C1 segment of cervical spinal cord (tissue), 14 donors: ENCODE measurements at regions not wholly inside any gene's neighbourhood (a gene's known extent, or its start where the extent isn't known, plus 50 kb on each side); places are given as distances from the start of the nearest gene placed in this dataset.
"Not testable (repeated sequence)": the region's sequence is repeated elsewhere in the genome, so short reads cannot be mapped to it uniquely, and the experiment has no call there.

ENCODE experiments used
- DNase-seq, 14 donors: peaks; one replicate each; lab custom pipeline; 2025; lab: John Stamatoyannopoulos, UW

DNA sequence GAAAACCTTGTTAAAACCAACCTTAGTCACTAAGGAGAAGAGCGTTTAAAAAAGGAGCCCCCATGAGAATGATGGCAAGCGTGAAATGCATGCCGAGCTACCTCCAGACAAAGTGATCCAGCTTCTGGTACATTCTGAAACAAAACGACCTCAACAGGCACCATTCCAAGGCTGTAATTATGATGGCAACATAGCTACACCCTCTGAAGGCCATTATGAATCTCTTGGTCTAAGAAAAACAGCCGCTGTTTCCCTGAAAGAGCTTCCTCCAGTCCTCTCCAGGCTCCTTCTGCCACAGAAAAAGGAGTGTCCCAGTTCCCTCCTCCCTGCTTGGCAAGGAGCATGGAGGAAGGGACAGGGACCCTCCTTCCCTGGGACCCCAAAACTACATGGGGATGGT lies 50.0 kb upstream of the ABLIM1 start:
- no peak for DNase-seq

- DNase-seq = no peak
Measured at GRCh38 chr10:114708717-114709335, 50.8 kb upstream of the ABLIM1 start.

GRCh38 chr10:114709984-114710383 lies 51.9 kb upstream of the ABLIM1 start:
- DNase-seq = no peak

- no peak for DNase-seq
Measured at GRCh38 chr10:114711176-114711868, 53.2 kb upstream of the ABLIM1 start.

GRCh38 chr10:114711869-114712250 lies 53.8 kb upstream of the ABLIM1 start:
- DNase-seq = no peak

DNA sequence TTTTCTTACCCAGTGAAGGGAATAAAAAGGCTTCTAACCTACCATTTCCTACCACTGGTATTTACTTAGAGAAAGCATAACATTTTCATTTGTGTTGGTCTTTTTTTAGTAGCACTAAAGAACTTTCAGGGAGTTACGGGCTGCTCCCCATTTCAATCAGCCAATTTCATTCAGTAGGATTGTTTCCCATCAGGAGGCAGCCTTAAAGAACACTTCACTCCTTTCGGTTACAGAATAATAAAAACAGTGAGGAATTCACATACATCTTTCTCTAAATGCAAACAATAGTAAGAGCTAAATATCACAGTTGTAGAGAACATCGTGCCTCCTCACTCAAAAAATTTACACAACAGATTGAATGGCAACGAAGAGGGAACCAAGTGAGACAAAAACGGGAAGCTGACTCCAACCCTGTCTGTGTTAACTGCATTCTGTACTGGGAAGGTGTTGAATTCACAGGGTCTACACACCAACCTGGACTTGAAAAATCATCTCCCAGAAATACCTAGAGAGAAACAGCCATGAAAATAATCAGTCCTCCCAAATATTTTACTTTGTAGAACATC lies 55.5 kb upstream of the ABLIM1 start:
- peak in 1 of 14 donors; percentile 76 for DNase-seq

GRCh38 chr10:114714281-114714741 lies 56.2 kb upstream of the ABLIM1 start:
- DNase-seq = peak in 6 of 14 donors; percentile 19 to 78 (median 38)

DNA sequence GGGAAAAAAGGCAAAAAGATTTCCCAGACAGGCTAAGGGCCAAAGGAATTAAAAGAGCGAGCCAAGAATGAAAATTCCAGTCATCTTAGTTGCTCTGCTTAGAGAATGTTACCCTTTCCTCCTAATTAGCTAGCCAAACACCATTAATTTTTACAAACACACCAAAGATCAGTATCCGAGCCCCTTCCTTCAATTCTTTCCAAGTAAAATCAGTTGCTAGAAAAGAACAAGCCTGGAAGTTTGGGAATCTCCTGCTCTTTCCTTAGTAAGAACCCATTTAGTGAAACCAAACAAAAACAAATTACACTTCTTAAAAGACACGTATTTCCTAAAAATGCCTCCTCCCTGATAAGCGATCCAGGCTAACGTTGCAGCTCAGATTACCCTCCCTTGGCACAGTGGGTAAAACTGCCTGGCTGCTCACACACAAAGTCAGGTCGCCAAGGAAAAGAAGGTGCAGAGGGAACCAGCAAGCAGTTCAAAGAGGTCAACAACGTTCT lies 57.1 kb upstream of the ABLIM1 start:
- no peak for DNase-seq

- DNase-seq = no peak
Measured at GRCh38 chr10:114716811-114717404, 58.8 kb upstream of the ABLIM1 start.

- DNase-seq = not testable (repeated sequence)
Measured at GRCh38 chr10:114717881-114718280, 59.8 kb upstream of the ABLIM1 start.

GRCh38 chr10:114718374-114718773 lies 60.3 kb upstream of the ABLIM1 start:
- no peak for DNase-seq

- DNase-seq = no peak
Measured at GRCh38 chr10:114719311-114719710, 61.2 kb upstream of the ABLIM1 start.

GRCh38 chr10:114720023-114720422 lies 61.9 kb upstream of the ABLIM1 start:
- DNase-seq = not testable (repeated sequence)

DNA sequence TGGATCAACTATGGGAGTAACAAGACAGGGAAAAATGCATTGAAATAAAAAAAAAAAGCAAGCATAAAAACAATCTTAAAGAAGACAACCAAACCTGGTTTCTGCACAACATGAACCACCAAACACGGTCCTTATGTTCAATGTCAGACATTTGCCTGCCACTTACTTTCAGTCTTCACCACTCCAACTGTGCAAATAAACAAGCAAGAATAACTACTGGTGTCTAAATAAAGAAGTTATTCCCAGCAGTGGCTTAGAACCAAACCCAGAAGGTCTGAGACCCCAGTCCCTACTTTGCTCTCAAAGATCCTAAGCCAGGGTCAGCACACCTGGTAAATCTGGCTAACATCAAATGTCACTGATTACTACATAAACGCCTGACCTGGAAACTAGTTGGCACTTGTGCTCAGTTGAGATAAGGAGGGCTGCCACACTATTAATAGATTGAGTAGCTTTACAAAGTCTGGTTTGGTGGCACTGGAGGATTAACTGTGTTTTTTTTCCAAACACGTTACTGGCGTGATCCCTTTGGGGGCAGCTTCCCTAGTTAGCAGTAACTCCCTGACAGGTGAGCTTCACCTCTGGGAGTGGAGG lies 62.7 kb upstream of the ABLIM1 start:
- DNase-seq = peak in 1 of 14 donors; percentile 60

DNA sequence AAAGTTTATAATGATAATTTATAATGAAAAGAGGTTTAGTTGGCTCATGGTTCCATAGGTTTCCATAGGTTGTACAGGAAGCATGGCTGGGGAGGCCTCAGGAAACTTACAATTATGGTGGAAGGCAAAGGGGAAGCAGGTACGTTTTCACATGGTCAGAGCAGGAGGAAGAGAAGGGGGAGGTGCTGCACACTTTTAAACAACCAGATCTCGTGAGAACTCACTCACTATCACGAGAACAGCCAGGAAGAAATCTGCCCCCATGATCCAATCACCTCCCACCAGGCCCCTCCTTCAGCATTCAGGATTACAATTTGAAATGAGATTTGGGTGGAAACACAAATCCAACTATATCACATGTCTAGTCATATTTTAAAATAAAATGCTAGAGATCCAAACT lies 64.1 kb upstream of the ABLIM1 start:
- DNase-seq = not testable (repeated sequence)

GRCh38 chr10:114723361-114723760 lies 65.3 kb upstream of the ABLIM1 start:
- DNase-seq = no peak

GRCh38 chr10:114723991-114724715 lies 66.1 kb upstream of the ABLIM1 start:
- no peak for DNase-seq

DNA sequence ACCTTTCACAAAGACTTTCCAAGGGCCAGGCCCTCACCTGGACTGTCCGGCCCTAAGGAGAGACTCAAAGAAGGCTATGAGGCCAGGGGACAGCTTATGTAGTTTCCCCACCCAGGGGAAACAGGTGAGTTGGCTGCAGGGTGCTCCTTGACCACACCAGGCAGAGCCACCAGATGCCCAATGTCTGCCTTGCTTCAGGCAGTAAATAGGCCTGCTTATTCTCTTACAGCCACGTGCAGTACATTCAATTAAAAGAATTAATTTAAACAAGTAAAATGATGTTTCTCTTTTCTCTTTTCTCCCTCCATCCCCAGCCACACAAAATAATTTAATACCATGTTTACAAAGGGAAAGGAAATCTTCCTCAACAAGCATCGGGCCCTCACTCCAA lies 66.6 kb upstream of the ABLIM1 start:
- no peak for DNase-seq

GRCh38 chr10:114726820-114727271 lies 68.8 kb upstream of the ABLIM1 start:
- no peak for DNase-seq

DNA sequence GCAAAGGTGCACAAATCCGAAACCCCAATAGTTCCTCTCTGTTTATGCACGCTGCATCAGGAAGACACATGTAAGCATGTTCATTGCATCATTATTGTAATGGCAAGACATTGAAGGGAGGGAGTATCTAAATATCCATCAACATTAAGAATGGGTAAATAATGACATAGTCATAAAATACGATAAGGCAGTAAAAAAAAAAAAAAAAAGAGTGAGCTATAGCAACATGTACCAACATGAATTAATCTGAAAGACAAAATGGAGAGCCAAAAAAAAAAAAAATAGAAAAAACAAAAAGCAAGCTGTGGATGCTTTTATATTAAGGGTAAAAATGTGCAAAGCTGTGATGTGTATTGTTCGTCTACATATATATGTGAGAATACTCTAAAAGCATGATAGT lies 70.2 kb upstream of the ABLIM1 start:
- DNase-seq = no peak

DNA sequence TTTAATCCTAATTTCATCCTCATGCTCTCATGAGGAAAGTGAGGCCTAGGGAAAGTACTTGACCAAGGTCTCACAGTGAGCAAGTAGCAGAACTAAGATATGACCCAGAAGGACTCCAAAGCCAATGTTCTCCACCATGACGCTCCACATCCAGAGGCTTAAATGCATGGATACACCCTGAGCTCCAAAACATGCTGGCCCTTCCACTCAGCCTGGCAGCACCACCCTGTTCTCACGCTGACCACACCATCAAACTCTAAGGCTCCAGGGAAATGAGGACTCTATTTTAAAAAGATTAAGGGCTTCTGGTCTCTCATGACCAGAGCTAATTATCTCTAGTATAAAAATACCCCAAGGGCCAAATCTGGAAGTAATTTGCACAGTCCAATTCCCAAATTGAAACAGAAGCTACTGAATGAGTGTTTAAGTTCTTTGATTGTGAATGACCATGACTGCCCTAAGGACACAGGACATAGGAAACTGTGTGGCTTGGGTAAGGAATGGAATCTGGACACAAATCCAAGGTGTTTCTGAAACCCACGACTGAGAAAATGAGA lies 71.1 kb upstream of the ABLIM1 start:
- DNase-seq = no peak
